Esophagus (tissue), 2 donors: ENCODE measurements at regions not wholly inside any gene's neighbourhood (a gene's known extent, or its start where the extent isn't known, plus 50 kb on each side); places are given as distances from the start of the nearest gene placed in this dataset.

ENCODE experiments used
- H3K27ac ChIP-seq, 2 donors: one replicate each; pipeline ENCODE4 v1.5.1; 2013; ENCODE audit warnings: low read depth in 2 of 2, mild to moderate bottlenecking in 2 of 2, inconsistent platforms in 1 of 2, low read length in 1 of 2, moderate library complexity in 1 of 2
- H3K27me3 ChIP-seq, 2 donors: one replicate each; pipeline ENCODE4 v1.6.1; 2013; ENCODE audit warnings: low read length in 2 of 2, control low read depth in 1 of 2, mild to moderate bottlenecking in 1 of 2; ENCODE audit not compliant: insufficient read depth in 2 of 2, control insufficient read depth in 1 of 2
- H3K36me3 ChIP-seq, 2 donors: one replicate each; pipeline ENCODE4 v1.6.1; 2013; ENCODE audit warnings: low read length in 1 of 2; ENCODE audit not compliant: control insufficient read depth in 2 of 2, insufficient read depth in 2 of 2
- H3K4me1 ChIP-seq, 2 donors: one replicate each; pipeline ENCODE4 v1.6.1; 2013; ENCODE audit warnings: low read length in 1 of 2; ENCODE audit not compliant: control insufficient read depth in 2 of 2, insufficient read depth in 2 of 2
- H3K4me3 ChIP-seq, 2 donors: one replicate each; pipeline ENCODE4 v1.5.1; 2013; ENCODE audit warnings: low read length in 2 of 2, mild to moderate bottlenecking in 2 of 2, low read depth in 1 of 2, moderate library complexity in 1 of 2
- H3K9me3 ChIP-seq, 2 donors: one replicate each; pipeline ENCODE4 v1.6.1; 2013; ENCODE audit warnings: mild to moderate bottlenecking in 2 of 2, low read depth in 1 of 2, low read length in 1 of 2, moderate library complexity in 1 of 2; ENCODE audit not compliant: control insufficient read depth in 2 of 2, insufficient read depth in 1 of 2
- WGBS, 2 donors: extraction: QIAGEN DNeasy Blood & Tissue Kit; methylation state at CpG; one replicate each; pipeline ENCODE4 v1.1.7; 2013; 5-methylcytosine and 5-hydroxymethylcytosine counted together
- donor health status: healthy with polysubstance abuse.
- donor health status: Bipolar disorder and iron deficiency.

DNA sequence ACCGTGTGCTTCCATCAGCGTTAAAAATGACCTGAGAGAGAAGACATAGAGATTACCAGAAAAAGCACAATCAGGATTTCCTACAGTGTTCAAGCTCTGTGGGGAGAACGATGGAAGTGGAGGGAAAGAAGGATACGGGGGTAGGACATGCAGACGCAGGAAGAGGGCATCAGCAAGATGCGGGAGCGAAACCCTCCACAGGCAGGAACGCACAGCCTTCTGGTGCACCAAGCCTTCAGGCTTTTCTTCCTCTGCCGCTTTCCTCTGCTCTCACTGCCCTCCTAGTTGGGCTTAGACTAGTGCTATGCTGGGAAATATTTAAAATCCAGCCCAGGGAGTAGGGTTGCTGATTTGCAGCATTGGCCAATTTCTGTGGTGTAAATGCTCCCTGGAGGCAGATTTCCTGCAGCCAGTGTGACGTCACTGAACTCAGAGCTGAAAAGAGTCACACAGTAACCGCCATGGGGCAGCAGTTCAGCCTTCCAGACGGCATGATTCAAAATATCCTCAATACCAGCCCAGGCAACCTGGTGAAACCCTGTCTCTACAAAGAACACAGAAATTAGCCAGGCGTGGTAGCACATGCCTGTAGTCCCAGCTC, 205.1 kb upstream of the SOX1 start:
- Histone ChIP-seq H3K36me3 (no peaks in the 10 kb centered on the region), H3K27ac (no peak overlapping the region), H3K4me3 (no peak overlapping the region)

DNA sequence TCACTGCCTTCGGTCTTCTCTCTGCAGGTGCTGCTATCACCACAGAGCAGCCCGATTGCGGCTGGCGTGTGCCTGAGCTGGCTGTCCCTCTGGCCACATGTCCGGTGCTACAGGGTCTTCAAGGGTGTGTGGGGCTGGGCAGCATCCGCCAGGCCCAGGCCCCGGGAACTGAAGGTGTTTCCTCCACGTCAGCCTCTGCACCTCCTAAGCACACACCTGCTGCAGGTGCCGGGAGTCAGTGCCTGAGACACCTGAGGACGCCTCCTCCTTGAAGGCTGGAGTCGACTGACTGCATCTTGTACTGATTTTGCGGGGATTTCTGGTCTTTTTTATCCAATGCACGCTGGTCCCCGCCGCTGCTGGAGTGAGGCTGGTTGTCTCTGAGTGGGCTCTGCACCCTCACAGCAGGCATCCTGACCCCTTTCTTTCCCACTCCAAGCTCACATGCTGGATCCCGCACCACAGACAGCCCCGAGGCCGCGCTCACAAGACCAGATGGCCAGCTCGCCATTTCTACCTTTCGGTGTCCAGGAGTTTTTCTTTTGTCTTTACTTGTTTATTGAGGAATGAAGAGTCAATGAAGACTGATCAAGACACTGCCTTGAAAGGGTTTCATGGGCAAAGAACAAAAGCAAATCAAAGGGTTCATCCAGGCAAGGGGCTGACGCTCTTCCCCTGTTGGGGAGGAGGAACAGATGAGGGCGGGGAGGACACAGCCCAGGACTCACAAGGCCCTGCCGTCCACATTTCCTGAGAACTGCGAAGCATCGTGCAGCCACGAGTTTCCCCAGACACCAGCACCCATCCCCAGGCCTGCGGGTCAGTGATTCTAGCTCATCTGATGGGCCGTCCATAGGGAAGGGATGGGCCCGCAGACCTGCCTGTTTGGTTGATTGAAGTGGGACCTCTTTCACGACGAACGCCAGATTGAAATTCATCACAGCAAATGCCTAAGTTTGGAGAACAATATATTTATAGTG, 203.8 kb upstream of the SOX1 start:
- WGBS, 2 donors = 85 to 88% methylated on average over 33 of the region's 33 CpGs
- Histone ChIP-seq H3K27me3 (no peaks in the 10 kb centered on the region), H3K27ac (no peak overlapping the region), H3K36me3 (no peaks in the 10 kb centered on the region), H3K4me1 (no peaks in the 10 kb centered on the region), H3K9me3 (peaks cover 3 to 4% of the 10 kb centered on the region in 2 donors), H3K4me3 (no peak overlapping the region)

More for the DNA sequence above, 205.1 kb upstream of the SOX1 start:
- H3K27me3 ChIP-seq = no peaks in the 10 kb centered on the region
- 88 to 89% methylated on average over 13 of the region's 13 CpGs for WGBS, 2 donors
- no peaks in the 10 kb centered on the region for H3K4me1 ChIP-seq
- peaks cover 4 to 5% of the 10 kb centered on the region in 2 donors for H3K9me3 ChIP-seq

DNA sequence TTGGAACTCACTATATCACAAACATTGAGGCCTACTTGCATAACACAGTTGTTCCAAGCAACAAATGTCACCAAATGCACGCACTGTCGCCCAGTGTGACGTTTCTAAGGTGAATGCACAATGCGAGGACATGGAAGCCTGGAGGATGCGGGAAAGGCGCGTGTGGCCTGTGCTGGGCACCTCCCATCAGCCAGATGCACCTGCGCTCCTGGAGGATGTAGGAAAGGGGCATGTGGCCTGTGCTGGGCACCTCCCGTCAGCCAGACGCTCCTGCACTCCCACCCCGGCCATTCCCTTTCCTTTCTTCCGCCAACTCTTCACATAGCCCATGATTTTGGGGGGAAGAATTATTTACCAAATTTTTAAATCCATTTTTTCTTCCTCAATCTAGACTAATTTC, 202.4 kb upstream of the SOX1 start:
- Histone ChIP-seq H3K36me3 (no peaks in the 10 kb centered on the region), H3K4me1 (no peaks in the 10 kb centered on the region), H3K4me3 (no peak overlapping the region), H3K27me3 (no peaks in the 10 kb centered on the region), H3K27ac (no peak overlapping the region), H3K9me3 (peaks cover 3 to 4% of the 10 kb centered on the region in 2 donors)
- 88 to 92% methylated on average over 12 of the region's 12 CpGs for WGBS, 2 donors

DNA sequence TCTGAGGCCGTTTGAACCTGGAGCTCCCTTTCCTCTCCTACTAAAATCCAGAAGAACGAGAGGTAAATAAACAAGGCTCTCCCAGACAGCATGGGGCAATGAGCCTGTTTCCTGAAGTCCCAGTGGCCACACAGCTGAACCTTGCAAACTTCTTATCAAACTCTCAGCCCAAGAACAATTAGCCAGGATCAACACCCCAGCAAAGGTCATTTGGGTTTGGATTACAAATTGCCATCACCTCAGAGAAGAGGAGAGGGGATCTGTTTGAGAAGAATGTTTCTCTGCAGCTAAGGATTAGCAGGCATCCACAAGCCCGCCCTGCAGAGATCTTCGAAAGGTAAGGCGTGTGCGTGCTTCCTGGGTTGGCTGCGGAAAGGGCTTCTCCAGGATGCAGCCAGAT, 201.9 kb upstream of the SOX1 start:
- Histone ChIP-seq H3K27me3 (no peaks in the 10 kb centered on the region), H3K4me3 (no peak overlapping the region), H3K9me3 (peaks cover 3 to 4% of the 10 kb centered on the region in 2 donors), H3K4me1 (no peaks in the 10 kb centered on the region), H3K36me3 (no peaks in the 10 kb centered on the region), H3K27ac (no peak overlapping the region)
- WGBS, 2 donors = 68 to 70% methylated on average over 7 of the region's 7 CpGs

DNA sequence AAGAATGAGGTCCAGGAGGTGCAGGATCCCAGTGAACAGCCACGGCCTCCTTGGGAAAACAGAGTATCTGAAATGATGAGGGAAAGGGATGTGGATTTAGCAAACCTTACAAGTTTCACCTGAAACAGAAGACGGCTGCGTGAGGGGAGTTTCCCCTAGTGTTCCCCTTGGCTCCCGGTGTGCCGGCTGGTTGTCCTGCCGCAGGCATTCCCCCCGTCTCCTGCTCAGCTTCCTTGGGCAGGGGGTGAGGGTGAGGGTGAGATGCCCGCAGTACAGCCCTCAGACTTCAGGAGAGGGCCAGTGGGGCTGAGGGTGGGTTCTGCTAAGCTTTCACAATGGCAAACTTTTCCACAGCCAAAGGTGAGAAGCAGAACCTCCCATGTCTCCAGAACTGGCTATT, 201.1 kb upstream of the SOX1 start:
- Histone ChIP-seq H3K4me3 (no peak overlapping the region), H3K27ac (no peak overlapping the region), H3K9me3 (peaks cover 3 to 4% of the 10 kb centered on the region in 2 donors), H3K36me3 (no peaks in the 10 kb centered on the region), H3K4me1 (no peaks in the 10 kb centered on the region), H3K27me3 (no peaks in the 10 kb centered on the region)
- 76 to 85% methylated on average over 8 of the region's 8 CpGs for WGBS, 2 donors

DNA sequence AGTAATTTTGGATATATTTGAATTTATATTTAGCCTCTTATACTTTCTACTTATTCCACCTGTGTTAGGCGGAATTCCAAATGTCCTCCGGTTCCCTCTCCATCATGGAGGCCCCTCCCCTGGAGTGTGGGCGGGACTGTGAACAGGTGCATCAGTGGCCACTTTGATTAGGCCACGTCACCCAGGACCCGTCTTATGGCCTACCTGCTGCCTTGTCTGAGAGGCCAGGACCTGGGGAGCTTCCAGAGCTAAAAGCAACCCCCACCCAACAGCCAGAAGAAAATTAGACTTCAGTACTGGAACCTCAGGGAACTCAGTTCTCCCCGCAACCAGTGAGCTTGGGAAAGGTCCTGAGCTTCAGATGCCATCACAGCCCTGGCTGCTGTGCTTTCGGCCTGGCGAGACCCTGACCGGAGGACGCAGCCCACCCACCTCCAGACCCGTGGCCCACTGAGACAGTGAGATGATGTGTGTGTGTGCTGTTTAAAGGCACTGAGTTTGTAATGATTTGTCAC, 200.2 kb upstream of the SOX1 start:
- Histone ChIP-seq H3K27me3 (no peaks in the 10 kb centered on the region), H3K27ac (no peak overlapping the region), H3K4me3 (no peak overlapping the region), H3K9me3 (peaks cover 0 to 3% of the 10 kb centered on the region in 2 donors), H3K4me1 (no peaks in the 10 kb centered on the region), H3K36me3 (no peaks in the 10 kb centered on the region)
- 87 to 88% methylated on average over 11 of the region's 11 CpGs for WGBS, 2 donors

DNA sequence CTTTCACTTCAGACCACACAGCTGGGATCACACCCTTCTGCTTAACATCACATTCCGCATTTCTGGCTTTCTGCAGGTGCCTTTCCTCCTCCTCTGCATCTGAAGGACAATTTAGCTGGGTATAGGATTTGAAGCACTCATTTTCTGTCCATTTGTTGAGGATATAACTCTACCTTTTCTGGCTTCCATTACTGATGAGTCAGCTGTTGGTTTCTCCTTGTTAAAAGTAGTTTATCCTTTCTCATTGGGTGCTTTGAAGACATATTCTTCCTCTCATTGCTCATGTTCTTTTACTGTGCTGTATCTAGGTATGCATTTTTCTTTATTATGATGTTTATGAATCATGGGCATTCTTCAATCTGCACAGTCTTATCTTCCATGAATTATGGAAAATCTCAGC, 199.3 kb upstream of the SOX1 start:
- peaks cover 0 to 3% of the 10 kb centered on the region in 2 donors for H3K9me3 ChIP-seq
- no peaks in the 10 kb centered on the region for H3K36me3 ChIP-seq
- no peak overlapping the region for H3K27ac ChIP-seq
- H3K4me1 ChIP-seq = no peaks in the 10 kb centered on the region
- peaks cover 0 to 1% of the 10 kb centered on the region in 2 donors for H3K27me3 ChIP-seq
- H3K4me3 ChIP-seq = no peak overlapping the region
- 71 to 89% methylated on average over 1 of the region's 1 CpG for WGBS, 2 donors

DNA sequence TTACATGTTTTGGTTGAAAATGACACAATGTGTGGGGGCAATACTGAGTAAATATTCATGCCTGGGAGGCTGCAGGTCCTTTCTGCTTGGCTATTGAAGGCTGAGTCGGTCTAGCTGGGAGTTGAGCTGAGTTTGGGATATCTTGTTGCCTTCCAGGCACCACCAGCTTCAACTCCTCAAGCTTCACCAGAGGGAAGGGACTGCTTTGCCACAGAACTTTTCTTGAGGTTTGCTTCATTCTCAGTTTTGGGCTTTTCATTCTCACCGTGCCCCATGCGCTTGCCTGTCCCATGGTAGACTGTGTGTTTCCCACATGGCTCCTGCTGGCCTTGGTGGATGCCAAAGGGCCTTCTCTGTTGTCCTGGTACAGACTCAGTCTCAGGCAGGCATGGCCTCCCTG, 198.2 kb upstream of the SOX1 start:
- Histone ChIP-seq H3K9me3 (no peaks in the 10 kb centered on the region), H3K27ac (no peak overlapping the region), H3K36me3 (no peaks in the 10 kb centered on the region), H3K27me3 (peaks cover 0 to 2% of the 10 kb centered on the region in 2 donors), H3K4me3 (no peak overlapping the region), H3K4me1 (no peaks in the 10 kb centered on the region)
- 90 to 93% methylated on average over 3 of the region's 3 CpGs for WGBS, 2 donors

DNA sequence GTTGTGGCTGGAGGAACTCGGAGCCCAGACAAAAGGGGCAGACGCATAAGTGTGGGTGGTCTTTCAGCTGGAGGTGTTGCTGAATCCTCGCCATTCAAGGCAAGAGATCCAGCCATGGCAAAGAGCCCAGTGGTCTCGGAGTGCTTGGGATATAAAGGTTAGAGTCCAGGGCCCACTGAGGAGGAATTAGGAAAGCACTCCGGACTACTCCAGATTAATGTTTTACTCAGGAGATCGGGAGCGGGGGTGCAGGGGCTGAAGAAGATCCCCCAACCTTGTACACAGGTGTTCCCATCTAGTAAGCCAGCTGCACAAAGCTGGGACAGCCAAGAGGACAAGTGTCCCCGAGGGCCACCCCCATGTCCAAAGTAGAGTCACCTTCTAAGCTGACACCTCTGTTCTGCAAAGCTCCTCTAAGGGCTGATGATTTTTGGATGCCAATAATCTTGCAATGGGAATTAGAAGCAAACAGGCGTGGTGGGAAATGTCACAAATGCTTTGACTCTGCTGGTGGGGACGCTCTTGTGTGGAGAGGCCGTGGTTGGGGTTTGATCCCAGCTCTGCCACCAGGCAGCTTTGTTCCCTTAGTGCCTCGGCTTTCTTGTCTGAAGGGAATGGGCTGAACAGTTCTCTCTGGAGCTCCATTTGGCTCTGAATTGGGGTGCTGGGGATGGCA, 194.3 kb upstream of the SOX1 start:
- Histone ChIP-seq H3K4me3 (no peak overlapping the region), H3K36me3 (no peaks in the 10 kb centered on the region), H3K9me3 (peaks cover 0 to 2% of the 10 kb centered on the region in 2 donors), H3K27me3 (peaks cover 0 to 2% of the 10 kb centered on the region in 2 donors), H3K4me1 (no peaks in the 10 kb centered on the region), H3K27ac (no peak overlapping the region)
- WGBS, 2 donors = 83 to 85% methylated on average over 12 of the region's 12 CpGs
